ENCODE measurements at regions not wholly inside any gene's neighbourhood (a gene's known extent, or its start where the extent isn't known, plus 50 kb on each side); places are given as distances from the start of the nearest gene placed in this dataset.

- ATAC-seq, result no peak
- H3K27ac ChIP-seq, result no peak overlapping the region
- no peaks in the 10 kb centered on the region for H3K9me3 ChIP-seq
- no peak for DNase-seq
- intact Hi-C loops (cut with DNase I), result no loop called here
- H3K4me3 ChIP-seq, result no peak overlapping the region
- H3K27me3 ChIP-seq, result no peaks in the 10 kb centered on the region
- H3K4me1 ChIP-seq, result no peaks in the 10 kb centered on the region
- H3K36me3 ChIP-seq (replicated peaks in 1 of 2; ENCODE audit: insufficient read depth in 1 of 2, low read depth in 2 of 2), result no peaks in the 10 kb centered on the region
- WGBS, 2 donors, result 73 to 78% methylated on average over 4 of the region's 4 CpGs
- TF ChIP-seq POLR2A (IDR thresholded peaks at IDR 0.05) (no peak), CTCF (IDR thresholded peaks at IDR 0.05) (no peak)
Measured at GRCh38 chr2:228542277-228542676, 360.8 kb upstream of the SPHKAP start.

DNA sequence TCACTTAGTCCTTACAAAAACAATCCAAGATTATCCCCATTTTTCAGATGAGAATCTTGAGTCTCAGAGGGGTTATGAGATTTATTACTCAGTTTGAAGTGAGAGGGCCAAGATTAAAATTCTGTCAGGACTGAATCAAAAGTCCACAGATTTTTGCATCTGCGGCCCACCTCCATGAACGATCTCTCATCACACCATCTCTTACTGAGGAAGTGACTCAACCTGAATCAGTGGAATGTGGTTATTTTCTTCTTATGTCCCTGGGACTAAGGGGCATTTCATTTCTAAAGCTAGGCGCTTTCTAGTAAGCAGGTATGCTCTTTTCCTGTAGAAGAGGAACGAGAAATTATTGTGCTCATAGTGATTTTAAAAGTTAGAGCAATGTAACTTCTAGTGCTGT, 360.3 kb upstream of the SPHKAP start:
- H3K4me3 ChIP-seq, result no peak overlapping the region
- intact Hi-C loops (cut with DNase I), result no loop called here
- H3K27ac ChIP-seq, result no peak overlapping the region
- TF ChIP-seq POLR2A (IDR thresholded peaks at IDR 0.05) (no peak), CTCF (IDR thresholded peaks at IDR 0.05) (no peak)
- H3K36me3 ChIP-seq (replicated peaks in 1 of 2; ENCODE audit: insufficient read depth in 1 of 2, low read depth in 2 of 2), result no peaks in the 10 kb centered on the region
- no peaks in the 10 kb centered on the region for H3K4me1 ChIP-seq
- DNase-seq (no peak), ATAC-seq (no peak)
- H3K27me3 ChIP-seq, result no peaks in the 10 kb centered on the region
- WGBS, 2 donors, result 84 to 92% methylated on average over 4 of the region's 4 CpGs
- no peaks in the 10 kb centered on the region for H3K9me3 ChIP-seq

DNA sequence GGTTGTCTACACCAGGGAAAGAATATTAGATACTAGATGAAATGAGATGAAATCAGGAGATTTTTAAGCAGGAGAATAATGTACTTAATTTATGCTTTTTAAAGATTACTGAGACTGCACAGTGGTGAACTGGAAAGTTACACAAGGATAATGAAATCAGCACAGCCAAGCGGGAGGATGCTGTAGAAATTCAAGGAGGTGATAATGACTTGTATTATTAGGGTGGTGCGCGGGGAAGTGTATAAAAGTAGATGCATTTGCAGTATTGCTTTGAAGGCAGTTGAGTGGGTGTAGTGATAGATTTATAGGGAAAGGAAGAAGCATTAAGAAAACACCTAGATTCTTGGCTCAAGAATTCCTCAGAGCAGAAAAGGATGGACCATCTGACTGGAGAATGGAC, 359.5 kb upstream of the SPHKAP start:
- no peaks in the 10 kb centered on the region for H3K36me3 ChIP-seq (replicated peaks in 1 of 2; ENCODE audit: insufficient read depth in 1 of 2, low read depth in 2 of 2)
- H3K27ac ChIP-seq, result no peak overlapping the region
- no peak for TF ChIP-seq POLR2A (IDR thresholded peaks at IDR 0.05)
- no peak for TF ChIP-seq CTCF (IDR thresholded peaks at IDR 0.05)
- no peak overlapping the region for H3K4me3 ChIP-seq
- no peak for DNase-seq
- no peak for ATAC-seq
- H3K27me3 ChIP-seq, result no peaks in the 10 kb centered on the region
- no peaks in the 10 kb centered on the region for H3K9me3 ChIP-seq
- no peaks in the 10 kb centered on the region for H3K4me1 ChIP-seq
- WGBS, 2 donors, result 95% methylated on average over 3 of the region's 3 CpGs
- intact Hi-C loops (cut with DNase I), result no loop called here

- intact Hi-C loops (cut with DNase I), result no loop called here
- no peak for TF ChIP-seq POLR2A (IDR thresholded peaks at IDR 0.05)
- no peak for TF ChIP-seq CTCF (IDR thresholded peaks at IDR 0.05)
- Histone ChIP-seq H3K9me3 (no peaks in the 10 kb centered on the region), H3K27ac (no peak overlapping the region), H3K4me3 (no peak overlapping the region), H3K36me3 (replicated peaks in 1 of 2; ENCODE audit: insufficient read depth in 1 of 2, low read depth in 2 of 2) (no peaks in the 10 kb centered on the region), H3K27me3 (no peaks in the 10 kb centered on the region), H3K4me1 (no peaks in the 10 kb centered on the region)
- ATAC-seq (no peak), DNase-seq (no peak)
Measured at GRCh38 chr2:228535396-228535795, 353.9 kb upstream of the SPHKAP start.

DNA sequence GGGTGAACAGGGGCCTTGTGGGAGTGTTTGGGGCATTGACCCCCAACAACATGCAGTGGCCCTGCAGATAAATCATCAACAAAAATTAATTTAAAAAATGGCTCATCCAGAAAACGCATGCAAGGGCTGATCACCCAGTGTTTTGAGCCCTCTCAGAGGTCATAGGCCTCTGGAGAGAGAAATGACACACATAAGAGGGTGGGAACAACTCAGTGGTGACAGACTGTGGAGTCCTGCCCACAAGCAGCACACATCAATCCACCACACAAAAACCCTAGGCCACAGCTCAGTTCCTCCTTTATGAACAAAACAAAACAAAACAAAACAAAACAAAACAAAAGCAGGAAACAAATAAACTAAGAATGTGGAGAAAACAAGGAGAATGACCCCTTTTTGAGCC, 351.7 kb upstream of the SPHKAP start:
- WGBS, 2 donors, result 69 to 78% methylated on average over 1 of the region's 1 CpG
- Histone ChIP-seq H3K27ac (no peak overlapping the region), H3K27me3 (no peaks in the 10 kb centered on the region), H3K4me1 (no peaks in the 10 kb centered on the region), H3K36me3 (replicated peaks in 1 of 2; ENCODE audit: insufficient read depth in 1 of 2, low read depth in 2 of 2) (no peaks in the 10 kb centered on the region), H3K4me3 (no peak overlapping the region), H3K9me3 (no peaks in the 10 kb centered on the region)
- DNase-seq (no peak), ATAC-seq (no peak)
- TF ChIP-seq POLR2A (IDR thresholded peaks at IDR 0.05), result no peak
- no peak for TF ChIP-seq CTCF (IDR thresholded peaks at IDR 0.05)
- intact Hi-C loops (cut with DNase I), result no loop called here

Measured in body of pancreas (tissue), 4 donors.